ENCODE measurements at regions not wholly inside any gene's neighbourhood (a gene's known extent, or its start where the extent isn't known, plus 50 kb on each side); places are given as distances from the start of the nearest gene placed in this dataset.

DNA sequence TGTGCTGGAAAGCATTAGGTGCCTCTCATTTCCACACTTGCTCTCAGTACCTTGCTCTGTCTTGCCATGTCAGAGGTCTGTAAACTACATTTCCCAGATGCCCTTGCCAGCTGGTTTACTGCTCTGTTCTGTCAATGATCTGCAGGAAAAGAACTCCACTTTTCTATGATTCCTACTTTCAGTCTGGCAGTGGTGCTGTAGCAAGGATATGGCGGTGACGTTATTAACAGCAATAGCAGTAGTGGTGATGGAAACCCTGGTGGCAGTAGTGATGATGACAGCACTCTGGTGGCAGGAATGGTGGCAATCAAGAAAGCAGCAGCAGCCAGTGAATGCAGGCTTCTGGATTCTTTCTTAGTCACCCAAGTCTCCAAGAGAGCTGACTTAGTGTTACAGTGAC, 665.2 kb downstream of the DIPK2A start:
- TF ChIP-seq, protein P1, sequence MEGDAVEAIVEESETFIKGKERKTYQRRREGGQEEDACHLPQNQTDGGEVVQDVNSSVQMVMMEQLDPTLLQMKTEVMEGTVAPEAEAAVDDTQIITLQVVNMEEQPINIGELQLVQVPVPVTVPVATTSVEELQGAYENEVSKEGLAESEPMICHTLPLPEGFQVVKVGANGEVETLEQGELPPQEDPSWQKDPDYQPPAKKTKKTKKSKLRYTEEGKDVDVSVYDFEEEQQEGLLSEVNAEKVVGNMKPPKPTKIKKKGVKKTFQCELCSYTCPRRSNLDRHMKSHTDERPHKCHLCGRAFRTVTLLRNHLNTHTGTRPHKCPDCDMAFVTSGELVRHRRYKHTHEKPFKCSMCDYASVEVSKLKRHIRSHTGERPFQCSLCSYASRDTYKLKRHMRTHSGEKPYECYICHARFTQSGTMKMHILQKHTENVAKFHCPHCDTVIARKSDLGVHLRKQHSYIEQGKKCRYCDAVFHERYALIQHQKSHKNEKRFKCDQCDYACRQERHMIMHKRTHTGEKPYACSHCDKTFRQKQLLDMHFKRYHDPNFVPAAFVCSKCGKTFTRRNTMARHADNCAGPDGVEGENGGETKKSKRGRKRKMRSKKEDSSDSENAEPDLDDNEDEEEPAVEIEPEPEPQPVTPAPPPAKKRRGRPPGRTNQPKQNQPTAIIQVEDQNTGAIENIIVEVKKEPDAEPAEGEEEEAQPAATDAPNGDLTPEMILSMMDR (conservative IDR thresholded peaks at IDR 0.05 in 1 of 2, IDR thresholded peaks at IDR 0.05 in 1 of 2; ENCODE audit: low read depth in 1 of 2, low read length in 2 of 2) = no peak
- no peak for TF ChIP-seq EZH2 (IDR thresholded peaks at IDR 0.05; ENCODE audit: low read length, missing control alignments)
